Cerebellar nuclear complex (tissue), 1 donor: ENCODE measurements at regions not wholly inside any gene's neighbourhood (a gene's known extent, or its start where the extent isn't known, plus 50 kb on each side); places are given as distances from the start of the nearest gene placed in this dataset.

Experiments used
- DNase-seq, 2 experiments: peaks; one replicate each; lab custom pipeline; 2025; lab: John Stamatoyannopoulos, UW

DNA sequence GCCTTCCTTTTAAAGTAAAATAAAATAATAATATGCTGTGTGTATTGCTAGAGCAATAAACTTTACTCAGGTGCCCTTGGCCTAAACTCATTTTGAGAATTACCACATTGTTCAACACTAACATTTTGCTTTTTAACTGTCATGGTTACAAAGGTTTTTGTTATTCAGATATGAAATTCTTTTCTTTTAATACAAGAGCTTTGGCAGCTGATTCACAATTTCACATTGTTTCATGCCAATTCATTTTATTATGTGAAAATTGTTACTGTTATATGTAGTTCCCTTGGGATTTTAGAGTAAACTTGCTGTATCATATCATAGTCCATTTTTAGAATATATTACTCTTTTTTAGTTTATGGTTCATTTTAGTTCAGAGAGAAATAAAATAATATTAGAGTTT, 65.8 kb upstream of the ZNF804A start:
- no peak for DNase-seq

DNA sequence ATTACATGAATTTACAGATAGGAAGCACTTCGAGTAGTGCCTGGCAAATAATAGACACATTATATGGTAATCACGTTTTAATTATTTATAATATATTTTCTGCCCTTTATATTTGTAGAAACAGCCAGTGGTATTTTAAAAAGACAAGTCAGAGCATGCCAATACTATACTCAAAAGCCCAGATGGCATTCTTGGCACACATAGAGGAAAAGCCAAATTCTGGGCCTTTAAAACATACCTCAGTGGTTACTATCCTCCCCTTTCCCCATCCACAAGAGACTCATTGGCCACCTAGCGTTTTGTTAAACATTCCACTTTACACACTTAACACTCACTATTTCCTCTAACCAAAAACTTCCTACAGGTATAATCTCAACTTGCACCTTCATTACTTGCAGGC, 63.3 kb upstream of the ZNF804A start:
- no peak for DNase-seq

DNA sequence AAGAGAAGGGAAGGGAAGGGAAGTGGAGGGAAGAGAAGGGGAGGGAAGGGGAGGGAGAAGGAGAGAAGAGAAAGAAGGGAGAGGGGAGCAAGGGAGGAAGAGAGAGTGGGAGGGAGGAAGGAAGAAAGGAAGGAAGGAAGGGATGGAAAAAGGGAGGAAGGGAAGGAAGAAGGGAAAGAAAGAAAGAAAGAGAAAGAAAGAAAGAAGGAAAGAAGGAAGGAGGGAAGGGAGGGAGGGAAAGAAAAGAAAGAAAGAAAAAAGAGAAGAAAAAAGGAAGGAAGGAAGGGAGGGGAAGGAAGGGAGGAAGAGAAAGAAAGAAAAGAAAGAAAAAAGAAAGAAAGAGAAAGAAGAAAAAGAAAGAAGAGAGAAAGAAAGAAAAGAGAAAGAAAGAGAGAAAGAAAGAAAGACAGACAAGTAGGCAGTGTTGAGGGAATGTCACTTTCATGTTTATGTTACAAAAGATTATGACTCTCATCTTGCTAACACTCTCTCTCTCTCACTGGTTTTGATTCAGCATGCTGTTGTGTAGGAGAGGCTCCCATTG, 58.0 kb upstream of the ZNF804A start:
- DNase-seq, result no peak

DNA sequence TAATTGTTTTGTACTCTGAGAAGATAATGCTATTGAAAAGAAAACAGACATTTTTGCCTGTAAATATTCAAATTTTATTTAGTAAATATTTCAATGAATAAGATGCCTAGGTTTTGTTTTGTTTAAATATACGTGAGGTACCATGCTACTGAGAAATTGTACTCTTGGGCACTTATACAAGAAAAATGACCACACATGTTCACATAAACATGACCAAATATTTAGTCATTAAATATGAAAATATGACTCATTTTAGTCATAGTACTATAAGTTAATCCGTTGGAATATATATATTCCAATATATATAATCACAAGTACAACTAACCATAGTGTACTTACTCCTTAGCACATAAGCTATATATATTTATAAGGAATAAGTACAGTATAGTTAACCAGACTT, 56.7 kb upstream of the ZNF804A start:
- no peak for DNase-seq

DNA sequence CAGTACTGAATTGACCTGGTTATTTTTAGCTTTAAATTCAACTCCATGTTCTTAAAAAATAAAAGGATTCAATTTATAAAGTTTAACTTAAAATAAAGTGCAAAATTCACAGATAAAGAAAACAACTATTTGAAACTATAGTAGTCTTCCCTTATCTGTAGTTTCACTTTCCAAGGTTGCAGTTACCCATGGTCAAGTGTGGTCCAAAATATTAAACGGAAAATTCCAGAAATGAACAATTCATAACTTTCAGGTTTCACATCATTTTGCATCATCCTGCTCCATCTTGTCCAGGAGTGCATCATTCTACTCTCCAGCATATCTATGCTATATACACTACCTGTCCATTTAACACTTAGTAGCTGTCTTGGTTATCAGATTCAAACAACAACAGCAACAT, 54.5 kb upstream of the ZNF804A start:
- no peak for DNase-seq
